ENCODE measurements at regions not wholly inside any gene's neighbourhood (a gene's known extent, or its start where the extent isn't known, plus 50 kb on each side); places are given as distances from the start of the nearest gene placed in this dataset.
"Not testable (repeated sequence)": the region's sequence is repeated elsewhere in the genome, so short reads cannot be mapped to it uniquely, and the experiment has no call there.

DNA sequence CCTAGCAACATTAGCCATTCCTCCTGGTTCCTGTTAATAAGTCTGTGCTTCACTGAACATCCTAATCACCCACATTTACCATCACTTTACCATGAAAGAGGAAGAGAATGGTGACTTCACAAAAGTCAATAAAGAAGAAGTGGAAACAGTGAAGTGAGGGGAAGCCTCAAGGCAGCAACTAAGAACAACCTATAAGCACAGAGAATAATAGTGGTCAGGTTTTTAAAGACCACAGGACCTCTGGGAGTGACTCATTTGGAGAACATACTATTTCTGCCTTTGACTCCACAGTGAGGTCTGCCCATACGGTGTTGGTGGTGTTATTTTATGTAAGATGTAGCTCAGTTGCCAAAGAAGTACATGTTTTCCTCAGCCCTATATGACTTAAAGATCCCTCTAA is 86.0 kb upstream of the TET2 start:
- DNase-seq: peak; percentile 39

DNA sequence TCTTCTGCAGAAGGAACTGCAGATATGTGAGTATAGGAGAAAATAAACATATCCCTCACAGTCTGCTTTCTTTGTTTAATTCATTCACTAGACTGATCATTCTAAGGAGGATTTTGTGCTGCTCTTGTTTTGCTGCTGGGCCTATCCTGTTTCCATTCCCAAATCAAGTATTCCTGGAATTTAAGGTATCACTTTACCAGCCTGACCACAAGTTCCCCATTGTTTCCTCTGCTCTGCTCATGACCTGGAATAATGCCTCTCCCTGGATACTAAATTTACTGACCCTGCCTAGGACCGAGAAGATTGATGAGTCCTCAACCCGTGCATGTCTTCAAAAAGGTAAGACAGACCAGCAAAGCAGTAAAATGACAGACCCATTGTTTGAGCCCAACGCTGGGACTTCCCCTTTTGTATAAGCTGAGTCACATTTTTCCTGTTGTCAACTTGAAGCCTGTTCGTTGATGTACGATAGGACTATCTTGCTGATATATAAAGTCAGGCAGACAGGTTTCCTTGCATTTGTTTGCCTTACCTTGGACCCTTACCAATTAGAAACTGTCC is 85.5 kb upstream of the TET2 start:
- DNase-seq: peak; percentile 14

DNA sequence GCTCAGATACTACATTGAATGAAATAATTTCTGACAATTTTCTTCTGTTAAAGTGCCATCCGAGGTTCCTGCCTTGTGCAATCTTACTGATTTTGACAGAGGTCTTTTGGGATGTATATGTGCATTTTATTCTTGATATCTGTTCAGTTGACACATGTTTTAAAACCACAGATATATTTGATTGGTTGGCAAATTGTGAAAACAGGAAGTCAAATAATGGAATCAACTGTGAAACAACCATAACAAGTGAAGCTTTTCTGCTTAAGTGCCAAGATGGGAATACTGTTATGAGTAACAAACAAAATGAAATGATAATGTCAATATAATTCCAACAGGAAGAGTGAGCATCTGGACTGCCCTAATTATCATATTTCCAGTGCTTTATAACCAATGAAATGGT is 84.9 kb upstream of the TET2 start:
- peak; percentile 4 for DNase-seq

DNA sequence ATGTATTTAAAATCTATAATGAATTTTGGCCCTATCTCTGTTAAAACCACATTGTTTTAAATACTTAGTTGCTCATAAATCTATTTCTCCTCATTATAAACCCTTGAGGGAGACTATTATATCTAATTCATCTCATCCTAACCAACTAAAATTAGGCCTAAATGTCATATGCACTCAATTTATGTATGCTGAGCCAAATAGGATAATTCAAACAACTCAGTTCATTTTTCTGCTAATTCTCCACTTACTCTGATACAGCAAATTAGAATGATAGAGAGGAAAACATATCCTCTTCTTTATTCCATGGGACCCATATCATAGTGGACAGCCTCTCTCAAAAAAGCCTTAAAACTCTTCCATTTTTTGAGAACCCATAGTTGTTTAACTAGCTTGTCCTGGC is 80.3 kb upstream of the TET2 start:
- DNase-seq: no peak

DNA sequence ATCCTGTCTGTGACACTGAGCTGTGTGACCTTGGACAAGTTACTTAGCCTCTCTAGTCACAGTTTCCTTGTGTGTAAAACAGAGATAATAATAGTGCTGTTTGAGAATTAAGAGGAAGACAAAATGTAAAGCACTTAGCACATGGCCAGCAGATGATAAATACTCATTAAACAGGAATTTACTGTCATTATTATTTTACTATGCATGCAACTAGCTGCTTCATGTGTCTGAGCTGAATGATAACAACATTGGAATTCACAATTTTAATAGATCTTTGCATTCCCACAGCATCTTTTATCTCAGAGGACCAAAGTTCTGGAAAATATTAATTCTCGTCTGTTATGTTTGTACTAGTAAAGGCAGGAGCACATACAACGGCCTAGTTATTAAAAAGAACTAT is 79.2 kb upstream of the TET2 start:
- peak; percentile 58 for DNase-seq

DNA sequence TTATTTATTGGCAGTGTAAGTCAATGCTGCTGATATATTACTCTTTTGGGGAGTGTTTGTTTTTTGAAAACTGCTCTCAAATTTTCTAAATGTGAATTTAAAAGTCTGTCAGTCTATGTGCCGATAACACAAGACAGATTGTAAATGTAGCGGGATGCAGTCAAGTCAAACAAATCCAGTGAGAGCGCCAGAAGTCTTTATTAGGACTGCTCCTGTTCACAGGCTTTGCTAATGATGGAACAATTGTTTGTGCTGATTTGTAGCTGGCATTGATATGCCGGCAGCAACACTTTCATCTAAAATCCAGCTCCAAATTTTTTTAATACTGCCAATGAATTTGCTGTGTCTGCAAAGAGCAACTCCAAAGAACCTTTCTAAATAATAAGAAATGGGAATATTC is 78.7 kb upstream of the TET2 start:
- no peak for DNase-seq

DNA sequence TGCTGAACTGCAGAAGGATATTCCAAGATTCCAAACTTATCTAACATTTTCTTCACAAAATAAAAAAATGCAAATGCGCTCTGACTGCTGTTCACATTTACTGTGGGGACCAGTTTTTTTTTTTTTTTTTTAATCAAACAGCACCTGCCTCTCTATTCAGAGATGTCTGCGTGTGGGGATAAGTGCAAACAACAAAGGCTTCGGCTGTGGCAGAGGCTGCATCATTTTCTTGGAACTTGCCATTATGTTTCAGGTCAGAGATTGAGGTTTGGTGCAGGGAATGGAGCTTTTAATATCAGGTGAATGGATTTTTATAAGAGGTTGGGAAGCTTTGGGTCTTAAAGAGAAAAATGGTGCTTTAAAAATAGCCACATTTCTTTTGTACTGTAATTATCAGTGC is 78.2 kb upstream of the TET2 start:
- DNase-seq: no peak

DNA sequence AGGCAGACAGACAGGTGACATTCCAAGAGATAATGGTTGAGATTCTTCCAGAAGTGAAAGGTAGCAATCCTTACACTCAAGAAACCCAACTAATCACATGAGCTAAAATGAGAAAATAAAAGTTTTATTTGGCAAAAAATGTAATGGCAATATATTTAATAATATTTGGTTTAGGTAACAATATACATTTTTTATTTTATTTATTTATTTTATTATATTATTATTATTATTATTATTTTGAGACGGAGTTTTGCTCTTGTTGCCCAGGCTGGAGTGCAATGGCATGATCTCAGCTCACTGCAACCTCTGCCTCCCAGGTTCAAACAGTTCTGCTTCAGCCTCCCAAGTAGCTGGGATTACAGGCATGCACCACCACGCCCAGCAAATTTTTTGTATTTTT is 74.6 kb upstream of the TET2 start:
- DNase-seq: not testable (repeated sequence)

DNA sequence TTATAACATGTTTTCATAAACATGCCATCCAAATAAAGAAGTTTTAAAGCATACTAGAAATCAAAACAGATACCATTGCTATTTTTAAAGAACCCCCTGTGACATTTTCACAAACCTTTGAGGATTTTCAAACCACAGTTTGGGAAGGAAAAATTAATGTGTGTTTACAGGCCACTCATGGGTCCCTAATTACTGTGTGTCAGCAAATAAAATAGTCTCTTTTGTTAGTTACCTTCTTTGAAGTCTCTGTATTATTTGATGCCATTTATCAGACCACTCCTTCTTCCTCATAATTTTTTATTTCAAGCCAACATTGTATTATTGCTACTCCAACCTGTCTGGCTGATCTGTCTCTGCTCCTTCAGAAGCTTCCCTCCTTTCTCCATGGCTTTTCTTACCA is 72.6 kb upstream of the TET2 start:
- no peak for DNase-seq

DNA sequence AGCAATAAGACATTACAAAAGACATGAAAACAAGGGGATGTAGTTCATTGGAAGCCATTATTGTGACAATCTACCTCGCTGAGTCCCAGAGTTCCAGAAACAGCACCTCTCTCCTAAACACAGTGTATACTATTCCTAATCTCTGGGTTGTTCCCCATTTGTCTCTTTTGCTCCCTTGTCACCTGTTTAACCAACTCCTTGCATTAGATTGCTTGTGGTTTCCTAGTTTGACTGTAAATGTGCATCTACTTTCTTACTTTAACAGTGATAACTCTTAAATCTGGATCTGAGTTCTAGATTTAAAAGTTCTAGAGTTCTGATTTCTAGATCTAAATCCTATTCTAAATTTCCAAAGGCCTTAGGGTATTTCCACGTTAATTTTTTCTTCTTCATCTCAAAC is 71.6 kb upstream of the TET2 start:
- DNase-seq: no peak

DNA sequence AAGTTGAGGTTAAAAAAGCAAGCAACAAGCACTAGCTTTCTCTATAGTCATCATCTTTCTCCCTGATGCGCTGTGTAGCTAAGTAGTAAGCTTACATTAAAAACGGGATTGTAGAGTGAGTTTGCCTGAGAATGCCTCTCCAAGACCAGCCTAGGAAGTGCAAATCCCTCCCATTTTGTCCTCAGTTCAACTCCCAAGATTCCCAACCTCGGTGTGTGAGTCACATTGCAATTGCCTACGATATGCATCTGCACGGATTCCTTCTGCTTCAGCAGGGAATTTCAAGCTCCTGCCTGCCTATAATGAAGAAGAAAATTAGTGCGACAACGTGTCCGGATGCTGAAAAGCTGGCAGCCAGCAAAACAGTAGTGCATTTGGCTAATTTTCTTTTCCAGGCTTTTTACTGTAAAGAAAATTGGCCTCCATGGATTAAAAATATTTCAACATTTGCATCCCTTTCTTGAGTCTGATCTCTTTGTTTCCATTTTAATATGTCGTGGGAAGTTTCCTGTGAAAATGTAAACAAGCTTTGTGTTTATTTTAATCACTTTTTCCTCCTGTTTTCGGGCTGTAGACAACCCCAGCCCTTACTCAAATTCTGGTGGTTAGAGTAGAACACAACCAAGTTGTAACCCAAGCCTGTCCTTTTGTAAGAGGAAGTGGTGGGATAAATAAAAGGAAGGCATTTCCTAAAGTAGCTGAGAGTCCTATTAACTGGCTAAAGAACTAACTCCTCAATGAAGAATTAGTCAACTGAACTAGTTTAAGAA is 58.4 kb upstream of the TET2 start:
- peak; percentile 95 for DNase-seq

DNA sequence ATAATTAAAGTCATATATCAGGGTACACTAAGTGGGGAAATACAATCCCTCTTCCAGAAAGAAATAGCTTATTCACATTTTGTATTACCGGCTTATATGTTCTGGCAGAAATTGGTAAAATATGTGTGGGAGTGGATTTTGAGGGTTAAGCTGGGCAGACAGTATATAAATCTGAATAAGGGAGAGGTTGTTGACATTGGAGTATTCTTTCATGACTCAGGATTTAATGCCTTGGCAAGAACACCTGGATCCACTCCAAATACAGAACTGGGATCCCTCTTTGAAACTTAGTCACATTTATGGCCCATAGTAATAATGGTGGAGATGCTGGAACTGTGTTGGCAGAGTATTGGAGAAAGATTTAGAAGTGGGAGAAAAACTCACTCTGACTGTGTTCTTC is 54.3 kb upstream of the TET2 start:
- peak; percentile 91 for DNase-seq

DNA sequence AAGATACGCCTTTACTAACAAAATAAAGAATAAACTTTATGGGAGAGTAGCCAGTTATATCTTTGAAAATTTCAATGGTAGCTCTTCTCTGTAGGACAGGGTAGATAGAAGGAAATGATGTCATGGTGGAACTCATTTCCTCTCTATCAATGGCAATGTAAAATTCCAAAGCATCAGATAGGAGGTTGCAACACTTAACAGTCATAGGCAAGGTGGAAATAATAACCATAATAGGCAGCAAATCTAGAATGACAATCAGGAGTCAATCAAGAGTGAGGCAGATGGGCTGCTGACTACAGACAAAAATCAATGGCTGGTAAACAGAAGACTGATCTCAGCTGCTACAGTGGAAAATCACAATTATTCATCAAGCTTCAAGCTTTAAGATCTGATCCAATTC is 53.9 kb upstream of the TET2 start:
- no peak for DNase-seq

DNA sequence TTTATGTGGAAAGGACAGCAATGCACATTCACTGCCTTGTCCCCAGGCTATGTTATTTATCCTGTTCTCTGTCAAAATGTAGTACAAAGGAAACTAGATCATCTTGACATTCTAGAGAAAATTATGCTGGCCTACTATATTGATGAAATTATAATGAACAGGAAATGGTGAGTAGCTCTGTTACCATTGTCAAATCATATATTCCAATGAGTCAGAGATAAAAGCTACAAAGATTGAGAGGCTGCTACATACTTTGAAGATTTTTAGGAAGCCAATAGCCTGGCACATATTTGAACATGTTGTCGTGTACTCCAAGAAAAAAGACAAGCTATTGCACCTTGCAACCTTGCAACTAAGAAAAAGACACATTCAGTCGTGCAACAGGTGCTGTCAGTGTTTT is 52.7 kb upstream of the TET2 start:
- no peak for DNase-seq

Data from fibroblast of skin of right quadriceps (primary cell).